ENCODE measurements at regions not wholly inside any gene's neighbourhood (a gene's known extent, or its start where the extent isn't known, plus 50 kb on each side); places are given as distances from the start of the nearest gene placed in this dataset.

DNA sequence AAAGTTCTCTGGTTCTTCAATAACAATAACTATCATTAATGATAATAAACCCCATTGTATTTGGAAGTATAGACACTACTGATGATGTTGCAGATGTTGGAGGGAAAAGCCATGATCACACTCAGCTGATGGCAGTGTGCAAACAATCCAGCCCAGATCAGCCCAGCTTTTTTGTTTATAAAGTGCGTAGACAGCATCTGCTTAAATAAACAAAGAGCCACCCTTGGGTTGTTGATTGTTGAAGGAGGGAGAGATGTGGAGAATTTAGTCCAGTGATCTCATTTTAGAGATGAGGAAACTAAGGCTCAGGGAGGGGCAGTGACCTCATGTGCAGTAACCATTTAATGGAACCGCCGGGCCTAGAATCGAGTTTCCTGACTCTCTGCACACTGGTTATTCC is 56.0 kb upstream of the MEX3C start:
- Histone ChIP-seq H3K9me3 (replicated peaks in 1 of 2; ENCODE audit: control insufficient read depth in 1 of 2, insufficient read depth in 1 of 2, low read length in 2 of 2) (peaks cover 0 to 3% of the 10 kb centered on the region in 2 donors), H4K20me1 (ENCODE audit: insufficient read depth, low read length) (no peaks in the 10 kb centered on the region), H3K27me3 (ENCODE audit: control insufficient read depth in 2 of 2, insufficient read depth in 2 of 2, low read length in 2 of 2) (no peaks in the 10 kb centered on the region), H3K27ac (ENCODE audit: low read depth in 1 of 2, low read length in 2 of 2) (no peak overlapping the region), H3K79me2 (ENCODE audit: insufficient read depth, low read length) (no peaks in the 10 kb centered on the region), H3K36me3 (replicated peaks in 1 of 2; ENCODE audit: control insufficient read depth in 1 of 2, insufficient read depth in 2 of 2, low read length in 2 of 2) (no peaks in the 10 kb centered on the region), H2AFZ (ENCODE audit: insufficient read depth, low read depth, low read length, poor library complexity, severe bottlenecking) (no peak overlapping the region), H3K9ac (ENCODE audit: insufficient read depth, low read length, poor library complexity, severe bottlenecking) (no peak overlapping the region), H3K4me1 (ENCODE audit: control insufficient read depth in 1 of 2, insufficient read depth in 2 of 2, low read length in 2 of 2) (no peaks in the 10 kb centered on the region), H3K4me3 (replicated peaks in 1 of 3; ENCODE audit: low read depth in 2 of 3, low read length in 3 of 3) (no peak overlapping the region), H3K4me2 (replicated peaks; ENCODE audit: extremely low read depth, low read length, poor library complexity, severe bottlenecking) (no peak overlapping the region)
- no peak overlapping the region for H3K27ac Mint-ChIP-seq
- H3K36me3 Mint-ChIP-seq, result no peaks in the 10 kb centered on the region
- H3K4me1 Mint-ChIP-seq, result no peaks in the 10 kb centered on the region
- no peak overlapping the region for H3K4me3 Mint-ChIP-seq
- TF ChIP-seq, protein P1, sequence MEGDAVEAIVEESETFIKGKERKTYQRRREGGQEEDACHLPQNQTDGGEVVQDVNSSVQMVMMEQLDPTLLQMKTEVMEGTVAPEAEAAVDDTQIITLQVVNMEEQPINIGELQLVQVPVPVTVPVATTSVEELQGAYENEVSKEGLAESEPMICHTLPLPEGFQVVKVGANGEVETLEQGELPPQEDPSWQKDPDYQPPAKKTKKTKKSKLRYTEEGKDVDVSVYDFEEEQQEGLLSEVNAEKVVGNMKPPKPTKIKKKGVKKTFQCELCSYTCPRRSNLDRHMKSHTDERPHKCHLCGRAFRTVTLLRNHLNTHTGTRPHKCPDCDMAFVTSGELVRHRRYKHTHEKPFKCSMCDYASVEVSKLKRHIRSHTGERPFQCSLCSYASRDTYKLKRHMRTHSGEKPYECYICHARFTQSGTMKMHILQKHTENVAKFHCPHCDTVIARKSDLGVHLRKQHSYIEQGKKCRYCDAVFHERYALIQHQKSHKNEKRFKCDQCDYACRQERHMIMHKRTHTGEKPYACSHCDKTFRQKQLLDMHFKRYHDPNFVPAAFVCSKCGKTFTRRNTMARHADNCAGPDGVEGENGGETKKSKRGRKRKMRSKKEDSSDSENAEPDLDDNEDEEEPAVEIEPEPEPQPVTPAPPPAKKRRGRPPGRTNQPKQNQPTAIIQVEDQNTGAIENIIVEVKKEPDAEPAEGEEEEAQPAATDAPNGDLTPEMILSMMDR (IDR thresholded peaks at IDR 0.05), result no peak
- H3K9me3 Mint-ChIP-seq, result peaks cover 0 to 11% (median 2%) of the 10 kb centered on the region in 7 donors
- no peak for DNase-seq
- 71% methylated on average over 1 of the region's 4 CpGs for WGBS (ENCODE audit: insufficient coverage)
- H3K27me3 Mint-ChIP-seq (ENCODE audit: low read depth in 3 of 3), result peaks cover 4 to 12% (median 8%) of the 10 kb centered on the region in 3 donors
- intact Hi-C loops (cut with micrococcal nuclease), result no loop called here

DNA sequence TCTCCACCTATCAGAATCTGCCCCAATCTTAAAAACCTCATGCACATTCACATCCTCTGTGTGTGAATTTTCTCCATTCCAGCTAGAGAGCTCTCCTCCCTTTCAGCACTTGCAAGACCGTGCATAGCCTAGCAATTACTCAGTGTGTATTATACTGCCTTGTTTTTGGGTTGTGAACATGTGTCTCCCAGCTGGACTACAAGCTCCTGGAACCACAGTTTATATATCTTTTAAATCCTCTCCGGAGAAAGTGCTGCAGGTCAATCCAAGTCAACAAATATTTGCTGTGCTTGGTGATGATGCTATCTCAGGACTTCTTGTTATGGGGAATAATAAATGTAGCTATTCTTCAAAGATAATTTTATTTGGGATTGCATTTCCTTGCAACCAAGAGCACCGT is 58.2 kb upstream of the MEX3C start:
- Histone ChIP-seq H3K4me3 (replicated peaks in 1 of 3; ENCODE audit: low read depth in 2 of 3, low read length in 3 of 3) (no peak overlapping the region), H3K36me3 (replicated peaks in 1 of 2; ENCODE audit: control insufficient read depth in 1 of 2, insufficient read depth in 2 of 2, low read length in 2 of 2) (no peaks in the 10 kb centered on the region), H3K79me2 (ENCODE audit: insufficient read depth, low read length) (no peaks in the 10 kb centered on the region), H4K20me1 (ENCODE audit: insufficient read depth, low read length) (no peaks in the 10 kb centered on the region), H3K27ac (ENCODE audit: low read depth in 1 of 2, low read length in 2 of 2) (no peak overlapping the region), H2AFZ (ENCODE audit: insufficient read depth, low read depth, low read length, poor library complexity, severe bottlenecking) (no peak overlapping the region), H3K4me1 (ENCODE audit: control insufficient read depth in 1 of 2, insufficient read depth in 2 of 2, low read length in 2 of 2) (no peaks in the 10 kb centered on the region), H3K4me2 (replicated peaks; ENCODE audit: extremely low read depth, low read length, poor library complexity, severe bottlenecking) (no peak overlapping the region), H3K27me3 (ENCODE audit: control insufficient read depth in 2 of 2, insufficient read depth in 2 of 2, low read length in 2 of 2) (no peaks in the 10 kb centered on the region), H3K9ac (ENCODE audit: insufficient read depth, low read length, poor library complexity, severe bottlenecking) (no peak overlapping the region), H3K9me3 (replicated peaks in 1 of 2; ENCODE audit: control insufficient read depth in 1 of 2, insufficient read depth in 1 of 2, low read length in 2 of 2) (no peaks in the 10 kb centered on the region)
- no peak overlapping the region for H3K4me3 Mint-ChIP-seq
- TF ChIP-seq, protein P1 (IDR thresholded peaks at IDR 0.05), result no peak
- peaks cover 0 to 6% (median 2%) of the 10 kb centered on the region in 7 donors for H3K9me3 Mint-ChIP-seq
- intact Hi-C loops (cut with micrococcal nuclease), result no loop called here
- no CpG with 5 or more reads among the region's 3 CpGs for WGBS (ENCODE audit: insufficient coverage)
- no peaks in the 10 kb centered on the region for H3K36me3 Mint-ChIP-seq
- peaks cover 4 to 12% (median 8%) of the 10 kb centered on the region in 3 donors for H3K27me3 Mint-ChIP-seq (ENCODE audit: low read depth in 3 of 3)
- DNase-seq, result no peak
- H3K4me1 Mint-ChIP-seq, result no peaks in the 10 kb centered on the region
- H3K27ac Mint-ChIP-seq, result no peak overlapping the region

Measured in CD14-positive monocyte (primary cell).